ENCODE measurements at regions not wholly inside any gene's neighbourhood (a gene's known extent, or its start where the extent isn't known, plus 50 kb on each side); places are given as distances from the start of the nearest gene placed in this dataset.

DNA sequence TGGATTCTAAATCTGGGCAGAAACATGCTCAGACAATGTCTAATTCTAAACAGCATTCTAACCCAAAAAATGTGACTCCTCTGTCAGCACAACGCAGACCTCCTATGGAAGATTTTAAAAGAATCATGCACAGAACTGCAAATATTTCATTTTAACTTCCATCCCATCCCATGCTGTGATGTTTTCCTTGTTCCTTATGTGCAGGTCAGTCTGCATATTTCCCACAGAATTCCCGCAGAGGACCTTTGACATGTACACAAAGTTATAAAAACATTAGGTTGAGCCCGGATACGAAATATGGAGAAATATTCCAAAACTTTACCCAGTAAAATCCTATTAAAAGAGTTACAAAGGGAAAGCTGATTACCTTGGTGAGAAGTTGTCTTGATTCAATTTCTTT is 467.1 kb upstream of the EPHA7 start:
- TF ChIP-seq MAX (IDR thresholded peaks at IDR 0.05) = no peak
- no peak for TF ChIP-seq RAD21 (IDR thresholded peaks at IDR 0.05; ENCODE audit: low read depth)
- no peak for TF ChIP-seq TEAD4 (IDR thresholded peaks at IDR 0.05)
- no peak for TF ChIP-seq NFIC (IDR thresholded peaks at IDR 0.05)
- TF ChIP-seq FOXM1 (IDR thresholded peaks at IDR 0.05; ENCODE audit: borderline replicate concordance, low read depth) = no peak
- no peak for TF ChIP-seq TAF1 (IDR thresholded peaks at IDR 0.05; ENCODE audit: low read depth)
- no peak for TF ChIP-seq ZBTB7A (IDR thresholded peaks at IDR 0.05; ENCODE audit: low read depth)
- no peak for TF ChIP-seq YY1 (IDR thresholded peaks at IDR 0.05; ENCODE audit: low read depth)
